Pancreas (tissue), 10 donors: ENCODE measurements at regions not wholly inside any gene's neighbourhood (a gene's known extent, or its start where the extent isn't known, plus 50 kb on each side); places are given as distances from the start of the nearest gene placed in this dataset.
A peak's percentile ranks its signal among the peaks of the same experiment; 100 is the strongest.
"Not testable (repeated sequence)": the region's sequence is repeated elsewhere in the genome, so short reads cannot be mapped to it uniquely, and the experiment has no call there.

ENCODE experiments used
- ATAC-seq, 4 donors: fragments of 200-7000 bp; cut with Tn5 transposase; one replicate each; pipeline versions ENCODE4 v1.8.0 to v1.9.1; 2020; ENCODE audit warnings: mild to moderate bottlenecking in 4 of 4, moderate library complexity in 4 of 4
- DNase-seq, 6 donors: peaks; one replicate each; pipeline ENCODE4 v3.0.0-alpha.2; 2020
- FAIRE-seq: peaks from 2 replicates; lab custom pipeline; 2012; peaks lifted over from hg19 to GRCh38; lab: Jason Lieb, UNC
- H3K27ac ChIP-seq, 4 donors: fragments of 200-600 bp; sonication (generic); 1 replicate in 3 of 4; 2 replicates in 1 of 4; pipeline versions ENCODE4 v1.5.0 to v1.8.0; 2020
- H3K27me3 ChIP-seq, 4 donors: fragments of 200-600 bp; one replicate each; pipeline ENCODE4 v1.8.0; 2021
- H3K36me3 ChIP-seq, 3 donors: fragments of 200-600 bp; sonication (generic) in 1 of 3; one replicate each; pipeline versions ENCODE4 v1.5.0 to v1.8.0; 2020 to 2021
- H3K4me1 ChIP-seq, 3 donors: fragments of 200-600 bp; one replicate each; pipeline ENCODE4 v1.8.0; 2021
- H3K4me3 ChIP-seq, 4 donors: fragments of 200-600 bp; sonication (generic) in 2 of 4; one replicate each; pipeline versions ENCODE4 v1.5.0 to v1.8.0; 2020 to 2021
- H3K9me3 ChIP-seq, 4 donors: fragments of 200-600 bp; one replicate each; pipeline ENCODE4 v1.8.0; 2021
- CTCF ChIP-seq, 4 donors: fragments of 200-600 bp; sonication (generic) in 3 of 4; IDR thresholded peaks; one replicate each; pipeline versions ENCODE4 v1.5.0 to v1.8.0; 2021; ENCODE audit warnings: antibody characterized with exemption in 4 of 4
- WGBS, 2 donors: extraction: QIAGEN DNeasy Blood & Tissue Kit; methylation state at CpG; one replicate each; pipeline ENCODE4 v1.1.7; 2013; 5-methylcytosine and 5-hydroxymethylcytosine counted together
- intact Hi-C, 3 donors: fragments of 100-400 bp; cut with DNase I; formaldehyde crosslinking; loops; one replicate each; pipeline versions ENCODE4 v1.11.1 to v1.14.2; 2022
- donor health status: healthy with polysubstance abuse.
- donor health status: DM: no; HTN: no; CAD: no; lungs with moderate emphysema.
- donor health status: DM: no; HTN: no; CAD: no.
- donor health status: control.
- donor health status: control.
- donor health status: Bipolar disorder and iron deficiency.
- donor health status: DM: yes; HTN: yes; CAD: no.
- donor health status: DM: no; HTN: no; CAD: no.
- donor health status: DM: no; HTN: no; CAD: no.
- donor health status: DM: yes; HTN: yes; CAD: no.

- peaks cover 0 to 41% (median 40%) of the 10 kb centered on the region in 3 donors for H3K4me1 ChIP-seq
- no peaks in the 10 kb centered on the region for H3K27me3 ChIP-seq
- H3K36me3 ChIP-seq: no peaks in the 10 kb centered on the region
- 12 to 13% methylated on average over 5 of the region's 5 CpGs for WGBS, 2 donors
- no peaks in the 10 kb centered on the region for H3K9me3 ChIP-seq
- no peak for DNase-seq
- peak in 3 of 4 donors; percentile 26 to 50 (median 35) for ATAC-seq
- H3K27ac ChIP-seq: peak overlapping the region in 3 of 4 donors; percentile 41 to 87 (median 87)
- intact Hi-C loops: no loop called here
- no peak overlapping the region for H3K4me3 ChIP-seq
- no peak for FAIRE-seq
- TF ChIP-seq CTCF (IDR thresholded peaks at IDR 0.05): no peak
Observed at GRCh38 chr20:53652859-53653517, 59.3 kb upstream of the ZNF217 start.

GRCh38 chr20:53652090-53652858, 58.6 kb upstream of the ZNF217 start:
- no peak for TF ChIP-seq CTCF (IDR thresholded peaks at IDR 0.05)
- Histone ChIP-seq H3K4me3 (no peak overlapping the region), H3K9me3 (no peaks in the 10 kb centered on the region), H3K36me3 (no peaks in the 10 kb centered on the region), H3K27me3 (no peaks in the 10 kb centered on the region), H3K27ac (peak overlapping the region in 3 of 4 donors; percentile 41 to 87 (median 87)), H3K4me1 (peaks cover 0 to 41% (median 40%) of the 10 kb centered on the region in 3 donors)
- WGBS, 2 donors: 5% methylated on average over 7 of the region's 7 CpGs
- FAIRE-seq (no peak), ATAC-seq (peak; percentile 75 to 89 (median 83)), DNase-seq (no peak)
- intact Hi-C loops: no loop called here

DNA sequence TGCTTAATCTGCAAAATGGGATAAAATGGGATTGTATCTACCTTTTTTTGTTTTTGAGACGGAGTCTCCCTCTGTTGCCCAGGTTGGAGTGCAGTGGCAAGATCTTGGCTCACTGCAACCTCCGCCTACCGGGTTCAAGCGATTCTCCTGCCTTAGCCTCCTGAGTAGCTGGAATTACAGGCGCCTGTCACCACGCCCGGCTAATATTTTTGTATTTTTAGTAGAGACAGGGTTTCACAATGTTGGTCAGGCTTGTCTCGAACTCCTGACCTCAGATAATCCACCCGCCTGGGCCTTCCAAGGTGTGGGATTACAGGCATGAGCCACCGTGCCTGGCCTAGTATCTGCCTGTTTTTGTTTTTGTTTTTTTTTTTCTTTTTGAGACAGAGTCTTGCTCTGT, 55.9 kb upstream of the ZNF217 start:
- ATAC-seq, H3K27me3 ChIP-seq, FAIRE-seq, H3K4me3 ChIP-seq, H3K9me3 ChIP-seq, H3K36me3 ChIP-seq, DNase-seq, H3K27ac ChIP-seq: not testable (repeated sequence)
- 93 to 95% methylated on average over 10 of the region's 10 CpGs for WGBS, 2 donors
- intact Hi-C loops: loop anchor here in 1 of 3 donors (10.0 kb wide), 1 partner anchor 85 kb away; no protein-coding TSS in a partner anchor
- peaks cover 0 to 21% (median 20%) of the 10 kb centered on the region in 3 donors for H3K4me1 ChIP-seq

- 83 to 89% methylated on average over 7 of the region's 7 CpGs for WGBS, 2 donors
- peaks cover 15 to 23% (median 19%) of the 10 kb centered on the region in 3 donors for H3K4me1 ChIP-seq
- no peak for ATAC-seq
Observed at GRCh38 chr20:53647286-53647821, 53.7 kb upstream of the ZNF217 start.

More at GRCh38 chr20:53647286-53647821, 53.7 kb upstream of the ZNF217 start:
- intact Hi-C loops: loop anchor here in 1 of 3 donors (10.0 kb wide), 1 partner anchor 87 kb away; no protein-coding TSS in a partner anchor
- FAIRE-seq (no peak), DNase-seq (no peak)
- no peaks in the 10 kb centered on the region for H3K36me3 ChIP-seq
- no peak overlapping the region for H3K27ac ChIP-seq
- TF ChIP-seq CTCF (IDR thresholded peaks at IDR 0.05): no peak
- no peak overlapping the region for H3K4me3 ChIP-seq
- no peaks in the 10 kb centered on the region for H3K9me3 ChIP-seq
- no peaks in the 10 kb centered on the region for H3K27me3 ChIP-seq
